GM12878 (cell line): ENCODE measurements at regions not wholly inside any gene's neighbourhood (a gene's known extent, or its start where the extent isn't known, plus 50 kb on each side); places are given as distances from the start of the nearest gene placed in this dataset.

Experiments used
- CBX5 ChIP-seq: sonication (generic); IDR thresholded peaks from 2 replicates; pipeline ENCODE4 v1.6.1; 2016; ENCODE audit warnings: low read depth, moderate library complexity, mild to moderate bottlenecking, inconsistent platforms
- EP300 ChIP-seq, 2 experiments: fragments of 150-350 bp in 1 of 2; IDR thresholded peaks; 2 replicates each; pipeline ENCODE4 v1.6.1; 2011 to 2012; ENCODE audit warnings: low read depth in 2 of 2, low read length in 2 of 2, borderline replicate concordance in 1 of 2, improper control_type of control experiment in 1 of 2, inconsistent platforms in 1 of 2; ENCODE audit not compliant: control insufficient read depth in 1 of 2
- MEF2B ChIP-seq: fragments of 450-650 bp; IDR thresholded peaks from 2 replicates; pipeline ENCODE4 v1.6.1; 2018; ENCODE audit warnings: mild to moderate bottlenecking, moderate library complexity; ENCODE audit not compliant: partially characterized antibody, poor library complexity, severe bottlenecking
- SIN3A ChIP-seq: IDR thresholded peaks from 2 replicates; pipeline ENCODE4 v1.6.1; 2012; ENCODE audit warnings: low read depth, low read length, improper control_type of control experiment
- TF ChIP-seq, protein P1 (sequence below): fragments of 450-650 bp; IDR thresholded peaks from 2 replicates; pipeline ENCODE4 v1.6.1; 2014; ENCODE audit warnings: mild to moderate bottlenecking

DNA sequence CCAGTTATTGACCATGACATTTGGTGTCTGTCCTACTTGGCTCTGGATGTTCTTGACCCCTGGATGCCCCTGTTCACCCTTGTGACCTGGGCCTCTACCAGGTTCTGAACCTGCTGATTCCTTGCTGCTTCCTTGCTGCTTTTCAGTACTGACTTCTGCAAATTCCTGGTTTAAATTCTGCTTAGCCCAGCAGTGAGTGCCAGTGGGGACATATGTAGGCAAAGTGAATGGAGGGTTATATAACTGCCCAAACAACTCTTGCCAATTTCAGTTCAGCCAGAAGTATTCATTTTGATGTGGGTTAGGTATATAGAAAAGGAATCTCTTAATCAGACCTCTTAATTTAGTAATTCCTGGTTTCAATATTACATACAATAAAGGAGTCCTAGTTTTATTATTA, 220.6 kb downstream of the TAF11L14 start:
- TF ChIP-seq, protein P1, sequence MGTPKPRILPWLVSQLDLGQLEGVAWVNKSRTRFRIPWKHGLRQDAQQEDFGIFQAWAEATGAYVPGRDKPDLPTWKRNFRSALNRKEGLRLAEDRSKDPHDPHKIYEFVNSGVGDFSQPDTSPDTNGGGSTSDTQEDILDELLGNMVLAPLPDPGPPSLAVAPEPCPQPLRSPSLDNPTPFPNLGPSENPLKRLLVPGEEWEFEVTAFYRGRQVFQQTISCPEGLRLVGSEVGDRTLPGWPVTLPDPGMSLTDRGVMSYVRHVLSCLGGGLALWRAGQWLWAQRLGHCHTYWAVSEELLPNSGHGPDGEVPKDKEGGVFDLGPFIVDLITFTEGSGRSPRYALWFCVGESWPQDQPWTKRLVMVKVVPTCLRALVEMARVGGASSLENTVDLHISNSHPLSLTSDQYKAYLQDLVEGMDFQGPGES = no peak
- TF ChIP-seq EP300 (IDR thresholded peaks at IDR 0.05; ENCODE audit: borderline replicate concordance in 1 of 2, control insufficient read depth in 1 of 2, low read depth in 2 of 2, low read length in 2 of 2) (no peak), SIN3A (no peak), CBX5 (no peak), MEF2B (no peak)
